Duodenal mucosa (tissue), 2 donors: ENCODE measurements at regions not wholly inside any gene's neighbourhood (a gene's known extent, or its start where the extent isn't known, plus 50 kb on each side); places are given as distances from the start of the nearest gene placed in this dataset.

ENCODE experiments used
- H3K27ac ChIP-seq: one replicate; pipeline ENCODE4 v1.7.0; 2013; ENCODE audit warnings: low read depth, low read length
- H3K27me3 ChIP-seq, 2 donors: one replicate each; pipeline ENCODE4 v1.7.0; 2013; ENCODE audit warnings: low read length in 2 of 2, control low read depth in 1 of 2; ENCODE audit not compliant: insufficient read depth in 2 of 2, control insufficient read depth in 1 of 2
- H3K36me3 ChIP-seq, 2 donors: one replicate each; pipeline ENCODE4 v1.7.0; 2013; ENCODE audit warnings: low read length in 2 of 2, control low read depth in 1 of 2; ENCODE audit not compliant: insufficient read depth in 2 of 2, control insufficient read depth in 1 of 2
- H3K4me1 ChIP-seq, 2 donors: one replicate each; pipeline ENCODE4 v1.7.0; 2013; ENCODE audit warnings: low read length in 2 of 2, control low read depth in 1 of 2; ENCODE audit not compliant: insufficient read depth in 2 of 2, control insufficient read depth in 1 of 2
- H3K4me3 ChIP-seq, 2 donors: one replicate each; pipeline ENCODE4 v1.7.0; 2013; ENCODE audit warnings: low read length in 2 of 2, low read depth in 1 of 2
- H3K9ac ChIP-seq, 2 donors: one replicate each; pipeline ENCODE4 v1.7.0; 2013; ENCODE audit warnings: low read length in 2 of 2, low read depth in 1 of 2
- H3K9me3 ChIP-seq, 2 donors: one replicate each; pipeline ENCODE4 v1.7.0; 2013; ENCODE audit warnings: low read length in 2 of 2, control low read depth in 1 of 2; ENCODE audit not compliant: control insufficient read depth in 1 of 2

GRCh38 chr1:195754303-195754702, 853.9 kb downstream of the KCNT2 start:
- H3K27me3 ChIP-seq = no peaks in the 10 kb centered on the region
- H3K9ac ChIP-seq = no peak overlapping the region
- H3K27ac ChIP-seq = no peak overlapping the region
- H3K4me1 ChIP-seq = no peaks in the 10 kb centered on the region
- no peaks in the 10 kb centered on the region for H3K9me3 ChIP-seq
- H3K4me3 ChIP-seq = no peak overlapping the region
- H3K36me3 ChIP-seq = no peaks in the 10 kb centered on the region

DNA sequence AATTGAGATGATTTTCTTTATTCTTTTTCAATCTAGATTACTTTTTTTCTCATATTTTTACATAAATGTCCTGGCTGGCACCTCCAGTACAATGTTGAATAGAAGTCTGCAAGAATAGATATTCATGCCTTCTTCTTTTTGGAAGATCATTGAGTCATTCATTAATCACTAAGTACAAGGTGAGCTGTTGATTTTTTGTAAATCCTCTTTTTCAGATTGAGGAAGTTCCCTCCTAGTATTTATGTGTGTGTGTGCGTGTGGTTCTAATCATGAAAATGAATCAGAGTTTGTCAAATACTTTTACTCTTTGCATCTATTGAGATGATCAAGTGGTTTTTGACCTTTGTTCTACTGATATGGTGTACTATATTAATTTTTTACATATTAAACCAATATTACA, 859.3 kb downstream of the KCNT2 start:
- no peaks in the 10 kb centered on the region for H3K4me1 ChIP-seq
- H3K27me3 ChIP-seq = no peaks in the 10 kb centered on the region
- H3K4me3 ChIP-seq = no peak overlapping the region
- no peaks in the 10 kb centered on the region for H3K9me3 ChIP-seq
- H3K36me3 ChIP-seq = no peaks in the 10 kb centered on the region
- H3K9ac ChIP-seq = no peak overlapping the region
- H3K27ac ChIP-seq = no peak overlapping the region

DNA sequence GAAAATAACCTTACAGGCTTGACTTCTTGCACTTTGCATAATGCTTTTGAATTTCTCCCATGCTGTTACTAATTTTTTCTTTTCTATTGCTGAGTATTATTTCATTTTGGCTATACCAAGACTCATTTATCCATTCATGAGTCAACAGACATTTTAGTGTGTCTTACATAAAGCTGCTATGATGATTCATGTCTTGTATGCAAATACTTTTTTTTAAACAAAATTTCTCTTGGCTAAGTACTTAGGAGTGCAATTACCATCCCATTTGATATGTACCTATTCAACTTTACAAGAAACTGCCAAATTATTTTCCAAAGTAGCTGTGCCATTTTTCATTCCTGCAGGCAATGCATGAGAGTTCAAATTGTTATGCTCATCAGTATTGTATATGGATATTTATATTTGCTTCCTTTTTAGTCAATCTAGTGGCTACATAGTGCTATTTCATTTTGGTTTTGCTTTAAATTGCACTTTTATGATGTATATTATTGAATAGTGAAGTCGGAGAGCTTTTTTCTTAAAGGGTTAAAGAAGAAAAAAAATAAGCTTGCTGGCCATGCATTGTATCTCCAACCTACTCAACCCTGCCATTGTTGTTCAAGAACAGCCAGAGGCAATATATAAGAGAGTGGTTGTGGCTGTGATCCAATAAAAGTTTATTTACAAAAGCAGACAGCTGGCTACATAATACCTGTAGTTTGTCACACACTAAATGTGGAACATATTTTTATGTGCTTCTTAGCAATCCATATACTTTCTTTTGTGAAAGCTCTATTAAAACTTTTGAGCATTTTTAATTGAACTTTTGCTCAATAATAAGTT, 862.8 kb downstream of the KCNT2 start:
- Histone ChIP-seq H3K4me1 (no peaks in the 10 kb centered on the region), H3K36me3 (no peaks in the 10 kb centered on the region), H3K9ac (no peak overlapping the region), H3K9me3 (no peaks in the 10 kb centered on the region), H3K27me3 (no peaks in the 10 kb centered on the region), H3K27ac (no peak overlapping the region), H3K4me3 (no peak overlapping the region)

DNA sequence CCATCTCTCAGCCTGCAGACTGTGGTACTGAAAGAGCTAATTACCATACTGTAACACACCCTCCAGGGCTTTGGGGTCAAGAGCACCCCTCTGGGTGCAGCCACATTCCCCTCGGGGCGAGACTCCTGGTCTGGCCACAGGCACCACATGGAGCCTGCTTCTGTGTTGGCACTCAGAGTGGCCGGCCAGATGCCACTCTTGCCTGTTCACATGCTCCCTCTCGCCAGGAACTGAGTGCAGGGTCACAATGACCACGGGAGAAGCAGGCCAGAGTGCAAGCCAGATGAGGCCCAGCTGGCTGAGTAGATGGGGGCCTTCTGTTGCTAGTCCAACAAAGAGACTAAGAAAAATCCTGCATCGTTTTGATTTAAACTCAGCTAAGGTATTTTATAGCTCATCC, 864.0 kb downstream of the KCNT2 start:
- no peak overlapping the region for H3K4me3 ChIP-seq
- H3K27ac ChIP-seq = no peak overlapping the region
- no peaks in the 10 kb centered on the region for H3K36me3 ChIP-seq
- no peaks in the 10 kb centered on the region for H3K9me3 ChIP-seq
- no peak overlapping the region for H3K9ac ChIP-seq
- H3K4me1 ChIP-seq = no peaks in the 10 kb centered on the region
- H3K27me3 ChIP-seq = no peaks in the 10 kb centered on the region

DNA sequence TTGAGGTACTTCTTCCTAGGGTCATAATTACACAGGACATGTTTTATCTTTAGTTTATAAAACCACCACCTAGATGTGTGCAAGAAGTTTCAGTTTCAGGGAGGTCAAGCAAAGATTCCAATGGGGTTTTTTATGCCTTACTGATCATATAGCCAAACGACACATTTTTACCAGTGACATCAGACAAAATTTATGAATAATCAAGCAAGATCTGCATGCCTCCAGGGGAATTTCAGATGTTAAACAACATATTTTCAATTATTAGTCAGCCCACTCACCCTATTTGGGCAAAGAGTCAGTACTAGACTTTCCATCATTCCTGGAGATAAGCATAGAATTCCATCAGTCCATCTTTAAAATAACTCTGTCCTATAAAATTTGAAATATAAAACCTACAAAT, 867.4 kb downstream of the KCNT2 start:
- Histone ChIP-seq H3K27me3 (no peaks in the 10 kb centered on the region), H3K9ac (no peak overlapping the region), H3K4me1 (no peaks in the 10 kb centered on the region), H3K36me3 (no peaks in the 10 kb centered on the region), H3K9me3 (no peaks in the 10 kb centered on the region), H3K4me3 (no peak overlapping the region), H3K27ac (no peak overlapping the region)

DNA sequence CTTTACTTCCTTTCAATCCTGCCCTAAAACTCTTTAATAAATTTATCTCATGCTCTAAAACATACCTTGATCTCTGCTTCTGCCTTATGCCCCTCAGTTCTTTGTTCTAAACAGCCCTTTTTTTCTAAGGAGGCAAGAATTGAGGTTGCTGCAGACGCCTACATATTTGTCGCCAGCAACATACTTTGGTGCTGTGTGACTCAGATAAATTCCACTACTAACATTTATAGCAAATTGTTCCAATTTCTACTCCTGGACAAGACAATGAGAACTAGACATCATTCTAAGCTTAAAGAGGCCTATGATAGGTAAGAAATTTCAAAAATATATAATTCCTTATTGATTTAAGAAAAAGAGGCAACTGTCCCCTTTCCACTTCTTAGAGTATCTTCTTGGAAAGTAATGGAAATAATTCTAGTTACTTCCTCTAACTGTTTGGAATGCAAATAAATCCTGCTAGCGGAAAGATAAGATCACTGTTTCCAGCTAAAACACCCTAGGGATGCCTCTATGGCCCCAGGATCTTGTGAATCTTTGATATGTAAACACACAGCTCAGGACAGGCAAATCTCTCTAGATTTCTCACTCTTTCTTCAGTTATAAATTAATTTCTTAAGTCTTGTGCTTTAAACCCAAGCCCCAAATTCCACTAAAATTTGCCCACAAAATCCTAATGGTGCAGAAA, 869.1 kb downstream of the KCNT2 start:
- Histone ChIP-seq H3K27me3 (no peaks in the 10 kb centered on the region), H3K27ac (no peak overlapping the region), H3K9me3 (no peaks in the 10 kb centered on the region), H3K36me3 (no peaks in the 10 kb centered on the region), H3K9ac (no peak overlapping the region), H3K4me3 (no peak overlapping the region), H3K4me1 (no peaks in the 10 kb centered on the region)

- no peaks in the 10 kb centered on the region for H3K4me1 ChIP-seq
These were observed 873.1 kb downstream of the KCNT2 start for GRCh38 chr1:195735140-195735539.

DNA sequence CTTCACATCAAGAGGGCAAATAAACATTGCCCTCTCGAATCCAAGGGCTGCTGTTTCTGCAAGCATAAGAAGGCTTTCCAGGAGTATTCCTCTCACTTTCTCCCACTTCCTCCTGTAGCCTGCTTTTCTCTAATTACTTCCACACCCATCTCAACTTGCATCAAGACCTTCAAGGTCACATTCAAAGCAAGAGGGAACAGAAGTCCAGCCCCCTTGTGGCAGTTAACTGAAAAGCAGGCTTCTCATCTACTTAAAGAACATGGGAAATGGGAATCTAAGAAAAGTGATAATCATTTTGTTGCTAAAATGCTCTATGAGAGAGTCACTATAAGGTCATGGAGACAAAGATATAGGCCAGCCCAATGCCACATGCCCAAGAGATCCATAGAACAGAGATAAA, 874.4 kb downstream of the KCNT2 start:
- no peaks in the 10 kb centered on the region for H3K27me3 ChIP-seq
- no peaks in the 10 kb centered on the region for H3K36me3 ChIP-seq
- H3K4me1 ChIP-seq = no peaks in the 10 kb centered on the region
- no peak overlapping the region for H3K9ac ChIP-seq
- H3K27ac ChIP-seq = no peak overlapping the region
- H3K4me3 ChIP-seq = no peak overlapping the region
- H3K9me3 ChIP-seq = no peaks in the 10 kb centered on the region

More at GRCh38 chr1:195735140-195735539, 873.1 kb downstream of the KCNT2 start:
- Histone ChIP-seq H3K4me3 (no peak overlapping the region), H3K27ac (no peak overlapping the region), H3K9ac (no peak overlapping the region), H3K36me3 (no peaks in the 10 kb centered on the region), H3K9me3 (no peaks in the 10 kb centered on the region), H3K27me3 (no peaks in the 10 kb centered on the region)

GRCh38 chr1:195733408-195733807, 874.8 kb downstream of the KCNT2 start:
- Histone ChIP-seq H3K9ac (no peak overlapping the region), H3K9me3 (no peaks in the 10 kb centered on the region), H3K4me3 (no peak overlapping the region), H3K27me3 (no peaks in the 10 kb centered on the region), H3K27ac (no peak overlapping the region), H3K36me3 (no peaks in the 10 kb centered on the region), H3K4me1 (no peaks in the 10 kb centered on the region)

- Histone ChIP-seq H3K27me3 (no peaks in the 10 kb centered on the region), H3K9ac (no peak overlapping the region), H3K4me3 (no peak overlapping the region), H3K36me3 (no peaks in the 10 kb centered on the region), H3K9me3 (no peaks in the 10 kb centered on the region), H3K27ac (no peak overlapping the region), H3K4me1 (no peaks in the 10 kb centered on the region)
These were observed 876.9 kb downstream of the KCNT2 start for GRCh38 chr1:195731385-195731784.
